Fibroblast of pulmonary artery (primary cell): ENCODE measurements at regions not wholly inside any gene's neighbourhood (a gene's known extent, or its start where the extent isn't known, plus 50 kb on each side); places are given as distances from the start of the nearest gene placed in this dataset.

Source experiments
- DNase-seq: peaks from one replicate; pipeline ENCODE4 v3.0.0-alpha.2; 2010; ENCODE audit warnings: low read depth
- H3K4me3 ChIP-seq: replicated peaks from 2 replicates; pipeline ENCODE4 v1.5.1; 2011; ENCODE audit warnings: low read depth, mild to moderate bottlenecking, control low read depth, low read length, moderate library complexity
- TF ChIP-seq, protein P1 (sequence below): IDR thresholded peaks from 2 replicates; pipeline ENCODE4 v1.5.1; 2011; ENCODE audit warnings: mild to moderate bottlenecking, control low read depth, low read length, inconsistent platforms; ENCODE audit errors: missing control alignments

DNA sequence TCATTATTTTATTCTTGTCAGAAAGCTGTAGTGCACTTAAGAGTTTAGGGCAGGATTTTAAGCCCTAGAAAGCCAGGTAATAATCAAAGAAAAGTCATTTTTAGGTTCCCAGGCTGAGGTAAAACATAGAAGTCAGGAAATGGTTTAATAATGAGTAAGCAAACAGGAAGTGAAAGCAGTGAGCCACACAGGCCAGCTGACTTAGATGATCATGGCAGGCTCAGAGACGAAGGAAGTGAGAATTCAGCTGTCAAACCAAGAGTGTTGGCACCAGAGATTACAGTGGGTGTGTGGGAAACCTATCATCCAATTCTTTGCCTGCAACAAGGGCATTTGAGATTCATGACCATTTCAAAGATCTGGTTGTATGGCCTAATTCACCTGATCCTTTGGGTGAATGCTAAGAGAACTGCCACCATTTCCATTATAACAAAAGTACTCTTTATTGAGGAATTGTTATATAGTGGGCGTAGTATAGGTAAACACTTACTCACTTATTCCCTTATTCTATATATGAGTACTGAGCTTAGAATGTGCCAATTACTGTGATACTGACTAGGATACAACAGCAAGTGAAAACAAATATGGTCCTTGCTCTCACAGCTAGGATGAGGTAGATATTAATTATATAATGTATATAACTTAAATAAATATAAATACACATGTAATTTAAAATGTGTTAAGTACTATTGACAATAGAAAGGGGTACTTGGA is 103.7 kb upstream of the EDNRB start:
- peak; percentile 82 for DNase-seq
- TF ChIP-seq, protein P1, sequence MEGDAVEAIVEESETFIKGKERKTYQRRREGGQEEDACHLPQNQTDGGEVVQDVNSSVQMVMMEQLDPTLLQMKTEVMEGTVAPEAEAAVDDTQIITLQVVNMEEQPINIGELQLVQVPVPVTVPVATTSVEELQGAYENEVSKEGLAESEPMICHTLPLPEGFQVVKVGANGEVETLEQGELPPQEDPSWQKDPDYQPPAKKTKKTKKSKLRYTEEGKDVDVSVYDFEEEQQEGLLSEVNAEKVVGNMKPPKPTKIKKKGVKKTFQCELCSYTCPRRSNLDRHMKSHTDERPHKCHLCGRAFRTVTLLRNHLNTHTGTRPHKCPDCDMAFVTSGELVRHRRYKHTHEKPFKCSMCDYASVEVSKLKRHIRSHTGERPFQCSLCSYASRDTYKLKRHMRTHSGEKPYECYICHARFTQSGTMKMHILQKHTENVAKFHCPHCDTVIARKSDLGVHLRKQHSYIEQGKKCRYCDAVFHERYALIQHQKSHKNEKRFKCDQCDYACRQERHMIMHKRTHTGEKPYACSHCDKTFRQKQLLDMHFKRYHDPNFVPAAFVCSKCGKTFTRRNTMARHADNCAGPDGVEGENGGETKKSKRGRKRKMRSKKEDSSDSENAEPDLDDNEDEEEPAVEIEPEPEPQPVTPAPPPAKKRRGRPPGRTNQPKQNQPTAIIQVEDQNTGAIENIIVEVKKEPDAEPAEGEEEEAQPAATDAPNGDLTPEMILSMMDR = no peak
- H3K4me3 ChIP-seq = no peak overlapping the region

DNA sequence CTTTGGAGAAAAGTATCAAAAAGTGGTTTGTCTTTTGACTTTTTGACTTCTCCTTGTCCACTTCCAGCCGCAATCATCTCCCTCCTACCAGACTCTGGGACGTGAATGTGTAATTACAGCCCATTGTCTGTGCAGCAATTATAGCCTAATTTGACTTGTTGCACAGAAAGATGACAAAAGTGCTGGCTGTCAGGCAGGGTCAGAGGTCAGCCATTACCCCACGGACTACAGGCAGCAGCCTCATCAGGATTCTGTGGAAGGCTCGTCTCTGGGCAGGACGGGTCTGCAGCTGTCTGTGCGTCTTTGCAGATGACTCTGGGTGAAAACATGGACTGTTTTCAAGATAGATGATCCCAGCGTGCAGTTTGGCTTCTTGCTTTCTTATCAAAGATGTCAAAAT is 102.2 kb upstream of the EDNRB start:
- no peak for DNase-seq
- H3K4me3 ChIP-seq = no peak overlapping the region
- TF ChIP-seq, protein P1 = no peak

DNA sequence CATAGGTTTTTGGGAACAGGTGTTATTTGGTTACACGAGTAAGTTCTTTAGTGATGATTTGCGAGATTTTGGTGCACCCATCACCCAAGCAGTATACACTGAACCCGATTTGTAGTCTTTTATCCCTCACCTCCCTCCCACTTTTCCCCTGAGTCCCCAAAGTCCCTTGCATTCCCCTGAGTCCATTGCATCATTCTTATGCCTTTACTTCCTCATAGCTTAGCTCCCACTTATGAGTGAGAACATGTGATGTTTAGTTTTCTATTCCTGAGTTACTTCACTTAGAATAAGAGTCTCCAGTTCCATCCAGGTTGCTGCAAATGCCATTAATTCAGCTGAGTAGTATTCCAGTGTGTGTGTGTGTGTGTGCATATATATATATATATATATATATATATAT is 97.2 kb upstream of the EDNRB start:
- H3K4me3 ChIP-seq = no peak overlapping the region
- DNase-seq = peak; percentile 10
- TF ChIP-seq, protein P1 = no peak

DNA sequence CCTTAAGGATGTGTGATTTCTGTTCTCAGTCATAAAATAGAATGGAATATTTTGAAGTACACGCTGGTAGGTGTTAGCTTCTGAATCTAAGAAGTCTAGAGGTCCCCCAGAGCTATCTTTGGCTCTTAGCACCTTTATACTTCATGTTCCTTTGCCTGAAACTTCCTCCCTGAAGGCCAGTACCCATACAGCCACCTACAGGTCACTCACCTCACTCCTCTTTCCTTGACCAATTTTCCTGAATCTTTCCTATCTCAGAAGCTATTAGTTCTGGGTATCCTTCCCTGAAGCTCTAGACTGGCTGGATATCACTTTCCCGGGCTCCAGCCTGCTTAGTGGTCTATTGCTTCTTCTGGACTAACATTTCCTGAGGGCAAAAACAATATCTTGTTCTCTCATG is 93.4 kb upstream of the EDNRB start:
- no peak for DNase-seq
- TF ChIP-seq, protein P1 = no peak
- H3K4me3 ChIP-seq = no peak overlapping the region

DNA sequence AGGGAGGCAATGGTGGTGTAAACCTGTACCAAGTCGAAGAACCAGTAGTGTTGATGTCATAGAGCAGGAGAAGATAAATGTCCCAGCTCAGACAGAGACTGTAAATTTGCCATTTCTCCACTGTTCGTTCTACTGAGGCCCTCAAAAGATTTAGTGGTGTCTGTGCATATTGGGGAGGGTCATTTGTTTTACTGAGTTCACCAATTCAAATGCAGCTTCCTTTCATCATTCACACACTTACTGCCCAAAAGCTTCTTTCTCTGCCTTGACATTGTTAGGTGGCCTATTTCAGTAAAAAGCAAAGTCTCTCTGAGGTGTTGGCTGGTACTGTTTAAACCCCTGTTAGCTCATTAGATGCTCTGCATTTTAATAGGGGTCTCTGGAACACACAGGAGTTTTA is 86.2 kb upstream of the EDNRB start:
- no peak for DNase-seq
- H3K4me3 ChIP-seq = no peak overlapping the region
- TF ChIP-seq, protein P1 = no peak

DNA sequence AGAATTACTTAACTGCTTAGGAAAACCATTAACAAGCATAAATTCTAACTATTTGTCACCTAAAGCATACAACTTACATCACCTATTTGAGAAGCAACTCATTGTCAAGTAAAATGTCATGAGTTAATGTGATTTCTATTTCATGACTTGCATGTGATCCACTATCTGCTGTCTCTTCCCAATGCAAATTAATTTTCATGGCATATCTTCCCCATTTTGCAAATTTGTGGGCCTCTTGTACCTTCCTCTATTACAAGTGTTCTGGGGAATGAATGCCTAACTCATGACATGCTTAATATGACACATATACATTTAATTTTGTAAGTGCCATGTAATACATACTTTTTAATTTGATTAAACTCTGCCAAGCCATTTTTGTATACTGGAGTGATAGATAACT is 81.1 kb upstream of the EDNRB start:
- DNase-seq = no peak
- TF ChIP-seq, protein P1 = no peak
- H3K4me3 ChIP-seq = no peak overlapping the region

DNA sequence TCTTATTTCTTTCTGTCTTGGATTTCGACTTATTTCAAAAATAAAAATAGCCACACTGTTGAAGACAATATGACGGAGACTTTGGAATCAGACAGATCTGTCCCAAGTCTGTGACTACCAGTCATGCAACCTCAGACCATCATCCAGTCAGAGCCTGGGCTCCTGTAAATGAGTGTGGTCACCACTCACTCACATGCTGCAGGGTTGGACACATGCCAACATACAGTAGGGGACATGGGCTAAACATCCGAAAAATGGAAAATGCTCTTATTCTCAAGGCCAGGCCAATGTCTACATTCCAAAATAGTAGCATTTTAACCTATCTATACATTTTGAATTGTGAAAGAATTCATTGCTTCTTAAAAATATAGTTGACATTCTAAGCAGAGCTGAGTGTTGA is 75.5 kb upstream of the EDNRB start:
- no peak overlapping the region for H3K4me3 ChIP-seq
- TF ChIP-seq, protein P1 = no peak
- no peak for DNase-seq
